IMR-90 (cell line): ENCODE measurements at regions not wholly inside any gene's neighbourhood (a gene's known extent, or its start where the extent isn't known, plus 50 kb on each side); places are given as distances from the start of the nearest gene placed in this dataset.

ENCODE experiments used
- CEBPB ChIP-seq: IDR thresholded peaks from 2 replicates; pipeline ENCODE4 v1.6.1; 2012; ENCODE audit warnings: low read depth, low read length, improper control_type of control experiment
- CHD1 ChIP-seq: IDR thresholded peaks from 2 replicates; pipeline ENCODE4 v1.6.1; 2012; ENCODE audit warnings: low read depth, low read length, improper control_type of control experiment
- CTCF ChIP-seq: conservative IDR thresholded peaks from 2 replicates; pipeline ENCODE4 v1.5.1; 2012; ENCODE audit warnings: mild to moderate bottlenecking, low read depth, low read length, improper control_type of control experiment
- RAD21 ChIP-seq: IDR thresholded peaks from 2 replicates; pipeline ENCODE4 v1.6.1; 2012; ENCODE audit warnings: low read length, improper control_type of control experiment
- RFX5 ChIP-seq: IDR thresholded peaks from 2 replicates; pipeline ENCODE4 v1.8.0; 2012; ENCODE audit warnings: low read depth, mild to moderate bottlenecking, low read length, moderate library complexity
- SMC3 ChIP-seq: fragments of 150-350 bp; IDR thresholded peaks from 2 replicates; pipeline ENCODE4 v1.6.1; 2016; ENCODE audit warnings: low read depth, mild to moderate bottlenecking, antibody characterized with exemption, low read length, moderate library complexity
- USF2 ChIP-seq: fragments of 150-350 bp; IDR thresholded peaks from 2 replicates; pipeline ENCODE4 v1.6.1; 2017; ENCODE audit warnings: mild to moderate bottlenecking, antibody characterized with exemption, low read length, low read depth

GRCh38 chrX:96566878-96567277 is 117.8 kb upstream of the DIAPH2 start:
- no peak for TF ChIP-seq CTCF
- TF ChIP-seq USF2: no peak
- TF ChIP-seq SMC3: no peak
- TF ChIP-seq CEBPB: no peak
- no peak for TF ChIP-seq CHD1
- no peak for TF ChIP-seq RAD21
- TF ChIP-seq RFX5: no peak
